SK-N-MC (cell line): ENCODE measurements at regions not wholly inside any gene's neighbourhood (a gene's known extent, or its start where the extent isn't known, plus 50 kb on each side); places are given as distances from the start of the nearest gene placed in this dataset.

Source experiments
- DNase-seq: peaks from one replicate; pipeline ENCODE4 v3.0.0-alpha.2; 2011; ENCODE audit warnings: low read depth, low spot score
- H3K27ac ChIP-seq: fragments of 200-600 bp; sonication (generic); 2 replicates; pipeline ENCODE4 v1.5.1; 2016; ENCODE audit warnings: mixed run types
- H3K36me3 ChIP-seq: fragments of 200-600 bp; sonication (generic); 2 replicates; pipeline ENCODE4 v1.6.1; 2017; ENCODE audit warnings: antibody characterized with exemption, low read length, mixed read lengths; ENCODE audit not compliant: insufficient read depth
- H3K4me3 ChIP-seq: fragments of 200-600 bp; sonication (generic); 2 replicates; pipeline ENCODE4 v1.5.1; 2016
- H3K9ac ChIP-seq: fragments of 200-600 bp; sonication (generic); 2 replicates; pipeline ENCODE4 v1.8.0; 2017; ENCODE audit warnings: mixed run types, mixed read lengths; ENCODE audit not compliant: insufficient read length
- H3K9me3 ChIP-seq: fragments of 200-600 bp; sonication (generic); 2 replicates; pipeline ENCODE4 v1.6.1; 2017; ENCODE audit warnings: low read depth, mild to moderate bottlenecking, antibody characterized with exemption, low read length, moderate library complexity, mixed read lengths
- EZH2 ChIP-seq: fragments of 200-600 bp; sonication (generic); IDR thresholded peaks from one replicate; pipeline ENCODE4 v1.6.1; 2017; ENCODE audit warnings: antibody characterized with exemption
- FOXP2 ChIP-seq: optimal IDR thresholded peaks from 2 replicates; pipeline ENCODE3; 2011; ENCODE audit warnings: mild to moderate bottlenecking, moderate library complexity; ENCODE audit not compliant: insufficient read depth; ENCODE audit errors: extremely low read length, control extremely low read depth
- POLR2AphosphoS5 ChIP-seq: IDR thresholded peaks from 2 replicates; pipeline ENCODE4 v1.6.1; 2012; ENCODE audit warnings: mild to moderate bottlenecking, low read depth, low read length, borderline replicate concordance

DNA sequence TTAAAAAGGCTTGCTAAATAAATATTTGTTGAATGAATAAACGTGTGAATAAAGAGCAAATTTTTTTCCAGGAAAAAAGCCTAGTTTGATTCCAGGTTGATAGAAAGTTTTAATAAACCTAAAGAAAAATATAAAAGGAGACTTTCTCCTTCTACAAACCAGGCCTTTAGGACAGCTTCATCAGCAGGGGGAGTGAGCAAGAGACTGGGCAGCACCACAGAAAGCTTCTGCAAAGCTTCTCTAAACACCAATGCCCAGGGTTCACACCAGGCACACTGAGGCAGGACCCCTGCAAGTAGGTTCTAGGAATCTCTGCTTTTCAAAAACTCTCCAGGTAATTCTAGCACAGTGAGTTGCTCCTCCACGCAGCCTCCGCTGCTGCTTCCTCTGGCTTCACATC, 66.4 kb upstream of the SEC61G start:
- no peak overlapping the region for H3K27ac ChIP-seq
- H3K4me3 ChIP-seq: no peak overlapping the region
- no peak for DNase-seq
- no peak for TF ChIP-seq POLR2AphosphoS5
- TF ChIP-seq EZH2: no peak
- no peak for TF ChIP-seq FOXP2
- no peaks in the 10 kb centered on the region for H3K36me3 ChIP-seq
- no peaks in the 10 kb centered on the region for H3K9me3 ChIP-seq
- H3K9ac ChIP-seq: no peak overlapping the region

DNA sequence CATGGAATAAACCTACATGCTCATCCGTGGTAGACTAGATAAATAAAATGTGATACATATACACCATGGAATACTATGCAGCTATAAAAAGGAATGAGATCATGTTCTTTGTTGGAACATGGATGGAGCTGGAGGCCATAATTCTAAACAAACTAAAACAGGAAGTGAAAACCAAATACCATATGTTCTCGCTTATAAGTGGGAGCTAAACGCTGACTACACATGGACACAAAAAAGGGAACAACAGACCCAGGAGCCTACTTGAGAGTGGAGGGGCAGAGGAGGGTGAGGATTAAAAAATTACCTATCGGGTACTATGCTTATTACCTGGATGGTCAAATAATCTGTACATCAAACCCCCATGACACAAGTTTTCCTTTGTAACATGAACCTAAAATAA, 68.7 kb upstream of the SEC61G start:
- no peak for DNase-seq

DNA sequence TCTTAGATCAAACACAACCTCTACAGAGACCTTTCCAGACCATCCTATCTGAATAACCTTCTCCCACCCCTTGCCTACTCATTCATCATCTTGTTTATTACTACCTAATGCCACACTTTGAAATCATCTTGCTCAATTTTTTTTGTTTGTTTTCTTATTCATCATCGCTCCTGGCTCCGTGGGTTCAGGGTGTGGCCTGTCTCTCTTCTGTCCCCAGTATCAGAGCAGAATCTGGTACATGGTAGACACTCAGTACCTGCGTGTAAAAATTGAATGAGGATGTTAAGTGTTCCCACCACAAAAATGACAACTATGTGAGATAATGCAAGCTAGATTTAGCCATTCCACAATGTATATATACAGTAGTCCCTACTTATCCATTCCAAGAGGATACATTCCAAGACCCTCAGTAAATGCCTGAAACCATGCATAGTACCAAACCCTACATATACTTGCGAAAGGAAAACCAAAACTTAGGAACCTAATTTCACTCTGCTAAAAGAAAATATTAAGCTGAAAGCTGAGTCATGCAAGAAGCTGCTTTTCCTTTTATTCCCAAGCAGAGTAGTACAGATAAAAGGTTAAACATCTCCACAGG, 72.1 kb upstream of the SEC61G start:
- Histone ChIP-seq H3K27ac (no peak overlapping the region), H3K9me3 (no peaks in the 10 kb centered on the region), H3K9ac (no peak overlapping the region), H3K4me3 (no peak overlapping the region), H3K36me3 (no peaks in the 10 kb centered on the region)
- TF ChIP-seq FOXP2 (no peak), EZH2 (no peak), POLR2AphosphoS5 (no peak)
- no peak for DNase-seq

More for the DNA sequence above, 68.7 kb upstream of the SEC61G start:
- H3K36me3 ChIP-seq: no peaks in the 10 kb centered on the region
- no peaks in the 10 kb centered on the region for H3K9me3 ChIP-seq
- TF ChIP-seq POLR2AphosphoS5 (no peak), FOXP2 (no peak)
- no peak overlapping the region for H3K27ac ChIP-seq
- H3K9ac ChIP-seq: no peak overlapping the region
- no peak overlapping the region for H3K4me3 ChIP-seq

DNA sequence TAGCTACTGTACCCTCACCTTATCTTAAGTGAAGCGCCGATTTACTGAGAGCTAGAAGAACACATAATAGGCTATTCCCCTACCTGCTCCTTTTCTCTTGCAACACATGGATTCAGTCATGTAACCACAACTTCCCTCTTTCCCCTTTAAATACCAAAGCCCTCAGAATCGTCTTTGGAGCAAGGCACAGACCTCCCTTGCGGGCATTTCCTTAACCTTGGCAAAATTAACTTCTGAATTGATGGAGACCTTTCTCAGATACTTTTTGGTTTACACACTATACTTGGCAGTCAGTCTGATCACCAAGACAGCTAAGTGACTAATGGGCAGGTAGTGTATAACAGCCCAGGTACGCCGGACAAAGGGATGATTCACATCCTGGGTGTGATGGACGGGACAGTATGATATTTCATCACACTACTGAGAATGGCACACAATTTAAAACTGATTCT, 72.7 kb upstream of the SEC61G start:
- TF ChIP-seq FOXP2 (no peak), EZH2 (no peak), POLR2AphosphoS5 (no peak)
- Histone ChIP-seq H3K27ac (no peak overlapping the region), H3K9me3 (no peaks in the 10 kb centered on the region), H3K36me3 (no peaks in the 10 kb centered on the region), H3K9ac (no peak overlapping the region), H3K4me3 (no peak overlapping the region)
- no peak for DNase-seq

DNA sequence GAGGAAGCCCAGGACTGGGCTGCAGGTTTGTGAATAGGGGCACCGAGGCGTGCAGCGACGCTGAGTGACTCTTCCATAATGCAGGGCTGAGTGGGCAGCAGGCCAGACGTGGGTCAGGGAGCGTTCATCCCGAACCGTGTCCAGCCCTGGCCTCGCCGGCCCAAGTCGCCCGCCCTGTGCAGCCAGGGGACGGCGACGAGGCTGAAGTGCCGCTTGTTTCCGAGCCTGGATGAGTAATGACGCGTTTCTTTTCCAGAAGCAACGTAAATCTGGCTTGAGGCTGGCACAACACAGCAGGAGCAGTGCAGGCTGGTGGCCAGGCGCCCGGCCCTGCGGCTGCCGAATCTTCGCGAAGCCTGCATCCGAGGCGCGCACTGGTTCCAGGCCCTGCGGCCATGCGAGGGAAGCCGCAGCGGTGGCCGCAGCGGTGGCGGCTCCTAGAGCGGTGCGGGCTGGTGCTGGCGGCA, 74.0 kb upstream of the SEC61G start:
- Histone ChIP-seq H3K9ac (no peak overlapping the region), H3K36me3 (no peaks in the 10 kb centered on the region), H3K9me3 (no peaks in the 10 kb centered on the region), H3K27ac (no peak overlapping the region), H3K4me3 (no peak overlapping the region)
- TF ChIP-seq EZH2: no peak
- no peak for TF ChIP-seq FOXP2
- TF ChIP-seq POLR2AphosphoS5: no peak
- DNase-seq: no peak

DNA sequence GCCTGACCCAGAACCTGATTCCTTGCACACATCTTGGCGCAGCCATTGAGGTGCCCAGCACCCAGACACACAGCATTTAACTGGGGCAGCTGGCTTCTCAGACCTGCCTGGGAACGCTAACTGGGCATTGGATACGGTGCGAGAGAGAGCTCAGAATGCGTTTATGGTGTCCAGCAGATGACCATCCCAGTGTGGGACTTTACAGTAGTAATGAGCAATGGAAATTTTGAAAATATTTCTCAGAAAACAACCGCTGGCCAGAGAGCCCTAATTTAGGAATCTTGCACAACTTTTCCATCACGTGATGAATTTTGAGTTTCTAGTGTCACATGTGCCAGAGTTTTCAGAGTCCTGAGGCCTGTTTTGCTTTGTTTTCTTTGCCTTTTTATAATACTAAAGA, 78.2 kb upstream of the SEC61G start:
- Histone ChIP-seq H3K27ac (no peak overlapping the region), H3K4me3 (no peak overlapping the region), H3K9me3 (no peaks in the 10 kb centered on the region), H3K36me3 (no peaks in the 10 kb centered on the region), H3K9ac (no peak overlapping the region)
- DNase-seq: no peak
- TF ChIP-seq POLR2AphosphoS5 (no peak), EZH2 (no peak), FOXP2 (no peak)

DNA sequence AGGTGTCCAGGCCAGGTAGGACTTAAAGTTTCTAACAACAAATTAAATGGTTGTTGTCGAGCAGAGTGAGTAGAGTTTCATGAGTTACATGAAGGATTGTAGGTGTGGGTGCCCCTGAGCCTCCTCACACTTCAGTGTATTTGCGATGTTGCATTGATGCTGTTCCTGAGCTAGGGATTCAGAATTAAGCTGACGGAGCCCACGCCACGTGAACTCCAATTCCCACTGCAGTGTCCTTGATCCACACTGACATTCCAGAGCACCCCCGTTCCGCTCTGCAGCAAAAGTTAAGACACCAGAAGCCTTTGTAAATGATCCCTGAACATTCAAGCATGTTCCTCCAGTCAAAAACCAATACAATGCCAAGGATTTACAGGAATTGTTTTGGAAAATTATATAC, 78.8 kb upstream of the SEC61G start:
- no peak overlapping the region for H3K4me3 ChIP-seq
- DNase-seq: no peak
- H3K36me3 ChIP-seq: no peaks in the 10 kb centered on the region
- H3K9me3 ChIP-seq: no peaks in the 10 kb centered on the region
- no peak overlapping the region for H3K27ac ChIP-seq
- H3K9ac ChIP-seq: no peak overlapping the region
- TF ChIP-seq FOXP2: no peak
- no peak for TF ChIP-seq EZH2
- TF ChIP-seq POLR2AphosphoS5: no peak

DNA sequence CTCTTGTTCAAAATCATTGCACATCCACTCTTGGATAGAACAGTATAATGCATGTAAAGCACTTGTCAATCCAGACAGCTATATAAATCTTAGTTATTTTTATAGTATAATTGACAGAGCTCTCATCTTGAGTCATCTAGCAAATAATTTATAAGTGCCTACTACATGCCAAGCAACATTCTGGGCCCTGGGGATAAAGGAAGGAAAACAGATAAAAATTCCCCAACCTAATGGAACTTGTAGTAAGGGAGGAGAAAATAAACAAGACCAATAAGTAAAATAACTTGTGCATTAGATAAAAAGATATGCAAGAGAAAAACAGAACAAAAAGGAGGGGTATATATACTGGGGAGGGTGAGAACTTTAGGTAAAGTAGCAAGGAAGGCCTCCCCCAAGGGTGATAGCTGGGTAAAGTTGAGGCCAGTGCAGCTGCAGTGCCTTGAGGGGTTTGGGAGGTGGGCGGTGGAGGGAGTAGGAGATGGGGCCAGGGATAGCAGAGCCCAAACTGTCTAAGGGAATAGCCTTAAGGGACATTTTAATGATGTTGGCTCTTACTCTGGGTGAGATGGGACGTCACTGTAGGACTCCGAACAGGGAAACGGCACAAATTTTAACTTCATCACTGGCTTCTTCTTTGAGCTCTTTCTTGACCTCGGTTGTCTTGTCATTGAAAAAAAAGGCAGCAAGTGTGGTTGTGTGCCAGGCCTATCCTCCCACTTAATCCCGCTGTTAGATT, 79.3 kb upstream of the SEC61G start:
- DNase-seq: no peak
- no peaks in the 10 kb centered on the region for H3K9me3 ChIP-seq
- TF ChIP-seq POLR2AphosphoS5: no peak
- no peak for TF ChIP-seq FOXP2
- no peak for TF ChIP-seq EZH2
- H3K27ac ChIP-seq: no peak overlapping the region
- H3K4me3 ChIP-seq: no peak overlapping the region
- no peaks in the 10 kb centered on the region for H3K36me3 ChIP-seq
- H3K9ac ChIP-seq: no peak overlapping the region

DNA sequence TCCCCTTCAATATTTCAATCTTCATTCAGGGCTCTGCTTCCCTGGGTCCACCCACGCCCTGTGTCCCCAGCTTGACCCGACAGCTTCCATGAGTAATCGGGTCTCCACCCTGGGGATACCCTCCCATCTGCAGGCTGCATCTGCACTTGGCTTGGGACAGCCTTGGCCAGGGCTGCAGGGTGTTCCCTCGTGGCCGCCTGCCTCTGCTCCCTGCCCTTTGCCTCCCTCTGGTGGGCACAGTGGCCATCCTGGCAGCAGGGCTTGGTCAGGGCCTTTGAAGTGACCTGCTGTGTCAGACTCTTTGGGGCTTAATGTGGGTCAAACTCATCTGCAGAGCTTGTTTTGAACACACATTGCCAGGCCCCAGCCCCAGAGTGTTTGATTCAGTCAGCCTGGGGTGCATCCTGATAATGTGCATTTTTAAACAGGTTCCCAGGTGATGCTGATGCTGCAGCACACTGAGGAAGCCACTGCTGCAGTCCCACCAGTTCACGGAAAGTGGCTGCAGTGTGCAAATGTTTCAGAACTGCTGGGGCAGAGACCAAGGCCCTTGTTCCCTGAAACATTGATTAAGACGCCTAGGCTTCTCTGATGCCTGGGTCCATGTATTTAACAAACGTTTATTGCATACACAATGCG, 80.7 kb upstream of the SEC61G start:
- no peak overlapping the region for H3K4me3 ChIP-seq
- DNase-seq: no peak
- H3K36me3 ChIP-seq: no peaks in the 10 kb centered on the region
- H3K9ac ChIP-seq: no peak overlapping the region
- no peak overlapping the region for H3K27ac ChIP-seq
- H3K9me3 ChIP-seq: no peaks in the 10 kb centered on the region
- TF ChIP-seq FOXP2: no peak
- no peak for TF ChIP-seq POLR2AphosphoS5
- no peak for TF ChIP-seq EZH2
